ENCODE measurements at regions not wholly inside any gene's neighbourhood (a gene's known extent, or its start where the extent isn't known, plus 50 kb on each side); places are given as distances from the start of the nearest gene placed in this dataset.

GRCh38 chr10:123316776-123317175 lies 162.6 kb downstream of the BUB3 start:
- TF ChIP-seq EP300 (IDR thresholded peaks at IDR 0.05), result no peak
- no peak for TF ChIP-seq POLR2AphosphoS5 (IDR thresholded peaks at IDR 0.05)
- no peak for TF ChIP-seq POLR2A (IDR thresholded peaks at IDR 0.05)
- TF ChIP-seq, protein P1, sequence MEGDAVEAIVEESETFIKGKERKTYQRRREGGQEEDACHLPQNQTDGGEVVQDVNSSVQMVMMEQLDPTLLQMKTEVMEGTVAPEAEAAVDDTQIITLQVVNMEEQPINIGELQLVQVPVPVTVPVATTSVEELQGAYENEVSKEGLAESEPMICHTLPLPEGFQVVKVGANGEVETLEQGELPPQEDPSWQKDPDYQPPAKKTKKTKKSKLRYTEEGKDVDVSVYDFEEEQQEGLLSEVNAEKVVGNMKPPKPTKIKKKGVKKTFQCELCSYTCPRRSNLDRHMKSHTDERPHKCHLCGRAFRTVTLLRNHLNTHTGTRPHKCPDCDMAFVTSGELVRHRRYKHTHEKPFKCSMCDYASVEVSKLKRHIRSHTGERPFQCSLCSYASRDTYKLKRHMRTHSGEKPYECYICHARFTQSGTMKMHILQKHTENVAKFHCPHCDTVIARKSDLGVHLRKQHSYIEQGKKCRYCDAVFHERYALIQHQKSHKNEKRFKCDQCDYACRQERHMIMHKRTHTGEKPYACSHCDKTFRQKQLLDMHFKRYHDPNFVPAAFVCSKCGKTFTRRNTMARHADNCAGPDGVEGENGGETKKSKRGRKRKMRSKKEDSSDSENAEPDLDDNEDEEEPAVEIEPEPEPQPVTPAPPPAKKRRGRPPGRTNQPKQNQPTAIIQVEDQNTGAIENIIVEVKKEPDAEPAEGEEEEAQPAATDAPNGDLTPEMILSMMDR (IDR thresholded peaks at IDR 0.05), result no peak
- Histone ChIP-seq H3K36me3 (no peaks in the 10 kb centered on the region), H3K27ac (no peak overlapping the region), H3K4me1 (no peaks in the 10 kb centered on the region), H3K4me3 (no peak overlapping the region), H3K27me3 (no peaks in the 10 kb centered on the region), H3K9me3 (no peaks in the 10 kb centered on the region)
- intact Hi-C loops (cut with DNase I; ENCODE audit: low total_unique reads), result no loop called here
- WGBS, 5 donors, result 70 to 100% (median 83%) methylated on average over 1 of the region's 1 CpG
- no peak for DNase-seq

DNA sequence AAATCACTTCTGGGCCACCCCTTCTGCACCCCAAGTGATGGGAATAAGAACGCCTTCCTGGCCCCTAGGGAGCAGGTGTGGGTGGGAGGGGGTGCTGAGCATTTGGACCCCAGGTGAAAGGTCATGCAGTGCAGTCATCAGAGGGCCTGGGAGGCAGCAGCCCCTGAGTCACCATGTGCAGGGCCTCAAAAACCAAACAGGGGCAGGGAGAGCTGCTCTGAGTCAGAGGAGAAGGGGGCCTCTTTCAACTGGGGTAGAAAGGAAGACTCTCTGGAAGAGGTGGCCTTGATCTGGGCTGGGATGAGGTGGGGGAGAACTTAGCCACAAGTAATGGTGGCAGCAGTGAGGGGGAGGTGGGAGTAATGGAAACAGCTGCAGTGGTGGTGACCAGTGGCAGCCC lies 164.3 kb downstream of the BUB3 start:
- 52 to 64% (median 57%) methylated on average over 1 of the region's 1 CpG for WGBS, 5 donors
- Histone ChIP-seq H3K4me1 (no peaks in the 10 kb centered on the region), H3K4me3 (no peak overlapping the region), H3K36me3 (no peaks in the 10 kb centered on the region), H3K27me3 (no peaks in the 10 kb centered on the region), H3K9me3 (no peaks in the 10 kb centered on the region), H3K27ac (no peak overlapping the region)
- DNase-seq, result no peak
- intact Hi-C loops (cut with DNase I; ENCODE audit: low total_unique reads), result no loop called here
- TF ChIP-seq POLR2AphosphoS5 (IDR thresholded peaks at IDR 0.05), result no peak

- Histone ChIP-seq H3K27me3 (no peaks in the 10 kb centered on the region), H3K4me1 (no peaks in the 10 kb centered on the region), H3K9me3 (no peaks in the 10 kb centered on the region), H3K27ac (no peak overlapping the region), H3K4me3 (no peak overlapping the region), H3K36me3 (peaks cover 0 to 4% (median 0%) of the 10 kb centered on the region in 4 donors)
- TF ChIP-seq EP300 (IDR thresholded peaks at IDR 0.05) (no peak), POLR2A (IDR thresholded peaks at IDR 0.05) (no peak), POLR2AphosphoS5 (IDR thresholded peaks at IDR 0.05) (no peak)
- TF ChIP-seq, protein P1 (IDR thresholded peaks at IDR 0.05), result no peak
- WGBS, 5 donors, result 60 to 63% (median 62%) methylated on average over 3 of the region's 3 CpGs
- no peak for DNase-seq
- intact Hi-C loops (cut with DNase I; ENCODE audit: low total_unique reads), result no loop called here
These were observed 165.9 kb downstream of the BUB3 start for GRCh38 chr10:123320091-123320490.

DNA sequence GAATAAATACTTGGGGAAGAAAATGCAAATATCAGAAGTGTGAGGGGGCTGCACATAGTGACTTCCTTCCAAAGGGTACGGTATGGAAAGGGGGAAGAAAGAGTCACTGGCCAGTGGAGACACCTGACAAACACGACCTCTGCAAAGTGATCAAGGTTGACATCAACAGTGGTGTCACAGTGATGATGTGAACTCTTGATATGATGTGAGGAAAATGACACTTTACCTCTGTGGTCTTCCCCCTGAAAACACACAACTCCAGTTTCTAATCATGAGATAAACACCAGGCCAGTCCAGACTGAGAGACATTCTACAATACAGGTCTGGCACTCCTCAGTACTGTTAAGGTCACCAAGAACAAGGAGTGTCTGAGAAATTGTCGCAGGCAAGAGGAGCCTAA lies 169.7 kb downstream of the BUB3 start:
- Histone ChIP-seq H3K4me1 (no peaks in the 10 kb centered on the region), H3K4me3 (no peak overlapping the region), H3K9me3 (no peaks in the 10 kb centered on the region), H3K36me3 (peaks cover 0 to 6% (median 0%) of the 10 kb centered on the region in 4 donors), H3K27ac (no peak overlapping the region), H3K27me3 (no peaks in the 10 kb centered on the region)
- 73 to 84% (median 78%) methylated on average over 3 of the region's 3 CpGs for WGBS, 5 donors
- TF ChIP-seq POLR2AphosphoS5 (IDR thresholded peaks at IDR 0.05) (no peak), POLR2A (IDR thresholded peaks at IDR 0.05) (no peak), EP300 (IDR thresholded peaks at IDR 0.05) (no peak)
- TF ChIP-seq, protein P1 (IDR thresholded peaks at IDR 0.05), result no peak
- intact Hi-C loops (cut with DNase I; ENCODE audit: low total_unique reads), result no loop called here
- DNase-seq, result no peak

GRCh38 chr10:123325663-123326190 lies 171.5 kb downstream of the BUB3 start:
- Histone ChIP-seq H3K27me3 (no peaks in the 10 kb centered on the region), H3K4me1 (no peaks in the 10 kb centered on the region), H3K9me3 (no peaks in the 10 kb centered on the region), H3K36me3 (peaks cover 0 to 6% (median 0%) of the 10 kb centered on the region in 4 donors), H3K4me3 (no peak overlapping the region), H3K27ac (no peak overlapping the region)
- 57 to 76% (median 63%) methylated on average over 2 of the region's 2 CpGs for WGBS, 5 donors
- no peak for DNase-seq
- TF ChIP-seq EP300 (IDR thresholded peaks at IDR 0.05) (no peak), POLR2A (IDR thresholded peaks at IDR 0.05) (no peak), POLR2AphosphoS5 (IDR thresholded peaks at IDR 0.05) (no peak)
- TF ChIP-seq, protein P1 (IDR thresholded peaks at IDR 0.05), result no peak
- intact Hi-C loops (cut with DNase I; ENCODE audit: low total_unique reads), result no loop called here

Data from stomach (tissue), 8 donors.